Osteocyte (in vitro differentiated cells): ENCODE measurements at regions not wholly inside any gene's neighbourhood (a gene's known extent, or its start where the extent isn't known, plus 50 kb on each side); places are given as distances from the start of the nearest gene placed in this dataset.

Source experiments
- DNase-seq: peaks from one replicate; pipeline ENCODE4 v3.0.0; 2021; ENCODE audit warnings: mixed read lengths; ENCODE audit not compliant: unreplicated experiment; ENCODE audit errors: extremely low spot score
- H3K27ac Mint-ChIP-seq: one replicate; pipeline ENCODE4 v1.8.0; 2021; ENCODE audit warnings: mild to moderate bottlenecking, mixed read lengths; ENCODE audit not compliant: unreplicated experiment
- H3K27me3 Mint-ChIP-seq: one replicate; pipeline ENCODE4 v1.8.0; 2021; ENCODE audit warnings: mixed read lengths; ENCODE audit not compliant: unreplicated experiment
- H3K36me3 Mint-ChIP-seq: one replicate; pipeline ENCODE4 v1.8.0; 2021; ENCODE audit warnings: mixed read lengths; ENCODE audit not compliant: unreplicated experiment
- H3K4me1 Mint-ChIP-seq: one replicate; pipeline ENCODE4 v1.8.0; 2021; ENCODE audit warnings: mixed read lengths; ENCODE audit not compliant: unreplicated experiment
- H3K4me3 Mint-ChIP-seq: one replicate; pipeline ENCODE4 v1.8.0; 2021; ENCODE audit warnings: mild to moderate bottlenecking, moderate library complexity, mixed read lengths; ENCODE audit not compliant: unreplicated experiment
- H3K9me3 Mint-ChIP-seq: one replicate; pipeline ENCODE4 v1.8.0; 2021; ENCODE audit warnings: mixed read lengths; ENCODE audit not compliant: unreplicated experiment
- TF ChIP-seq, protein P1 (sequence below): fragments of 200-600 bp; sonication (generic); IDR thresholded peaks from 2 replicates; pipeline ENCODE4 v1.5.0; 2021; ENCODE audit warnings: antibody characterized with exemption, mild to moderate bottlenecking, moderate library complexity

DNA sequence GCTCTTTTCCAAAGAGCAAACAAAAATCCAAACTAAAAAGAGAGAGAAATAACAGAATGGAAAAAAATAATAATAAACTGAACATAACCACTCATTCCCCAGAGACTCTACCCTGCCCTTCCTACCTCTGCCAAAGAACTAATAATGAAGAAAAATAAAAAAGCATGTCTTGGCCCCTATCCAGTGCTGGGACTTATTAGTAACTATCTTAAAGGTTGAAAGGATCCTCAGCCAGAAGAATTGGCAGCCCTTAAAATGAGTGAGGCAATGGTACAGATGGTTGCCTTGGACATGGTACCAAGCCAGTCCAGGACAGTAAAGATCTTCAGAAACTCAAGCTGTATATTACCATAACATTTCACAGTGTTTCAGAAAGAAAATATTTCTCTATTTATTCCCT lies 279.3 kb downstream of the HACE1 start:
- H3K27me3 Mint-ChIP-seq = no peaks in the 10 kb centered on the region
- TF ChIP-seq, protein P1, sequence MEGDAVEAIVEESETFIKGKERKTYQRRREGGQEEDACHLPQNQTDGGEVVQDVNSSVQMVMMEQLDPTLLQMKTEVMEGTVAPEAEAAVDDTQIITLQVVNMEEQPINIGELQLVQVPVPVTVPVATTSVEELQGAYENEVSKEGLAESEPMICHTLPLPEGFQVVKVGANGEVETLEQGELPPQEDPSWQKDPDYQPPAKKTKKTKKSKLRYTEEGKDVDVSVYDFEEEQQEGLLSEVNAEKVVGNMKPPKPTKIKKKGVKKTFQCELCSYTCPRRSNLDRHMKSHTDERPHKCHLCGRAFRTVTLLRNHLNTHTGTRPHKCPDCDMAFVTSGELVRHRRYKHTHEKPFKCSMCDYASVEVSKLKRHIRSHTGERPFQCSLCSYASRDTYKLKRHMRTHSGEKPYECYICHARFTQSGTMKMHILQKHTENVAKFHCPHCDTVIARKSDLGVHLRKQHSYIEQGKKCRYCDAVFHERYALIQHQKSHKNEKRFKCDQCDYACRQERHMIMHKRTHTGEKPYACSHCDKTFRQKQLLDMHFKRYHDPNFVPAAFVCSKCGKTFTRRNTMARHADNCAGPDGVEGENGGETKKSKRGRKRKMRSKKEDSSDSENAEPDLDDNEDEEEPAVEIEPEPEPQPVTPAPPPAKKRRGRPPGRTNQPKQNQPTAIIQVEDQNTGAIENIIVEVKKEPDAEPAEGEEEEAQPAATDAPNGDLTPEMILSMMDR = no peak
- peak overlapping the region; percentile 39 for H3K27ac Mint-ChIP-seq
- H3K4me3 Mint-ChIP-seq = no peak overlapping the region
- H3K4me1 Mint-ChIP-seq = peaks cover 21% of the 10 kb centered on the region
- H3K36me3 Mint-ChIP-seq = peaks cover 2% of the 10 kb centered on the region
- no peak for DNase-seq
- peaks cover 6% of the 10 kb centered on the region for H3K9me3 Mint-ChIP-seq

DNA sequence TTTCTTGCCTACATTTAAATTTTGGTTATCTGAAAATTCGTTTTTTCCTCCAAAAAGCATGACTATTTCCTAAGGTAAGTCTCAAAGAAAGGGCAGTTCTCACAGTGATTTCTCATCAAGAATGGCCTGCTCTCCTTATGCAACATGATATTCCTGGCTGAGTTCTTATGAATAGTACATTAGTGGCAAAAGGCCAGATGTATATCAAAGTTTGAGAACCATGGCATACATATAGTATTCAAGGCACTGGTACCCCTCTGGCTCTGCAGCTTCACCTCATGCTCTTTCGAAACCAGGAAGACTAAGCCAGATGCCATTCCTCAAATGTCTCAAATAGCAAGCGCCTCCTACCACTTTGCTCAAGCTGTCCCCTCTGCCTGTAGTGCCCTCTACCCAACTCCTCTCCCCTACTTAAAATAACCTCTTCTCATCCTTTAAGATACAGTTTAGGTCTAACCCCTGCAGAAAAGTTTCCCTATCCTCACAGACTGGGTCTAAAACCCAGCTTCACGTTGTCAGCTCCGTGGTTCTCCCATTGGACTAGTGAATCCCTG lies 280.3 kb downstream of the HACE1 start:
- TF ChIP-seq, protein P1 = no peak
- H3K9me3 Mint-ChIP-seq = peaks cover 6% of the 10 kb centered on the region
- H3K4me3 Mint-ChIP-seq = no peak overlapping the region
- H3K27me3 Mint-ChIP-seq = no peaks in the 10 kb centered on the region
- H3K27ac Mint-ChIP-seq = peak overlapping the region; percentile 39
- no peak for DNase-seq
- H3K4me1 Mint-ChIP-seq = peaks cover 22% of the 10 kb centered on the region
- H3K36me3 Mint-ChIP-seq = no peaks in the 10 kb centered on the region

DNA sequence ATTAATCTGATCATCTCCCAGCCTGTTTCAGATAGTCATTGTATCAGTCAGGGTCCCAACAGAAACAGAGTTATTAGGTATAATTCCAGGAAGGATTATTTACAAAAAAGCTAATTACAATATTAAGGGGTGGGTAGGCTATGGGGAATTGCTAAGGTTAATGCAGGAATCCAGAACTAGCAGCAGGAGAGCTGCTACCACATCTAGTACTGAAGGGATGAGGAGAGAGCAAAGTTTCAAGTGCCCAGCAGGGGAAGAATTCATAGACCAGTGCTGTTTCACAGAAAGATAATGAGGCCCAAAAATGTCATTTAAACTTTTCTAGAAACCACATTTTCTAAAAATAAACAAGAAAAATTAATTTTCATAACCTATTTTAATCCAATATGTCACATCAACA lies 284.2 kb downstream of the HACE1 start:
- no peak overlapping the region for H3K4me3 Mint-ChIP-seq
- peaks cover 8% of the 10 kb centered on the region for H3K9me3 Mint-ChIP-seq
- DNase-seq = no peak
- no peak overlapping the region for H3K27ac Mint-ChIP-seq
- TF ChIP-seq, protein P1 = no peak
- peaks cover 17% of the 10 kb centered on the region for H3K4me1 Mint-ChIP-seq
- no peaks in the 10 kb centered on the region for H3K27me3 Mint-ChIP-seq
- H3K36me3 Mint-ChIP-seq = peaks cover 1% of the 10 kb centered on the region

DNA sequence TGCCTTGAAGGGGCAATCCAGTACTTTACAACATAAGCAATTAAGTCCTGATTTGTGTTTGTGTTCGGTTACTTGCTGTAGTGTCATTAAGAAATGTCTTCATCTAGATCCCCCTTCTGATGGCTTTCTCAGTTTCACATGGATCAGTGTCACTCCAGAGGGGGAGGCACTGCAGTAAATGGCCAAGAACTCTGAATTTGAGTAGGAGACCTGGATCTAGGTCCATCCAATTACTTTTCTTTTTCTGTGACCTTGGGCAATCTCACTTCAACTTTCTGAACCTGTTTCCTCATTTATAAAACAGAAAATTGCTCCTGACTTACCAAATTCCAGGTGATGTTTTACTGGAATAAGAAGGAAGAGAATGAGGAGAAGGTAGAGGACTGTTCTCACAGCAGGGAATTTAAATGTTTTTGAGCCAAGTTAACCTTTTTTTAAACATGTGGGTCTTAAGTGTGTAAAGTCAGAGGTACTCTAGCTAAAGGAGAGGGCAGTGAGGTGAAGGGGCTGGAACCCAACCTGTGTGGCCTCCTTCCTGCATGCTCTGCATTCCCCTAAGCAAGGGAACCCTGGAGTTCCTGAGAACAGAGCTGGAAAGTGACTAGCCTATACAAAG lies 285.5 kb downstream of the HACE1 start:
- no peak overlapping the region for H3K4me3 Mint-ChIP-seq
- peaks cover 1% of the 10 kb centered on the region for H3K36me3 Mint-ChIP-seq
- peaks cover 4% of the 10 kb centered on the region for H3K4me1 Mint-ChIP-seq
- no peaks in the 10 kb centered on the region for H3K27me3 Mint-ChIP-seq
- H3K27ac Mint-ChIP-seq = no peak overlapping the region
- no peak for DNase-seq
- TF ChIP-seq, protein P1 = no peak
- peaks cover 5% of the 10 kb centered on the region for H3K9me3 Mint-ChIP-seq

DNA sequence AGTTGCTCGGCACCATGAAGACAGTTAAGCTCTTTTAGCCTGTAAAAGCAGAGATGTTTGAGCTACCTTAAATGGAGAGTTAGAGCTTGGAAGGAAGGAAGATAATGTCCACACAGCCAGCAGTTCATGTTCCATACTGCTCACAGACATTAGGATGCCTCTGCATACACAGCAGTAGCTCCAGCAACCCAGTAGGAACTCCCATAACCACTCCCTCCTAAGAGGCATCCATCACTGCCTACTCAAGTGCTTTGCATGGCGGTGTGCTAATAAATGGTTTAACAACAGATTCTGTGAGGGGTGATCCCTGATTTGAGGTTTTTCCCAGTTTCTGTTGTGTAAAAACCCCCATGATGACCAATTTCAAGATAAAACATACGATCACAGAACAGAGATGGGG lies 286.4 kb downstream of the HACE1 start:
- peaks cover 7% of the 10 kb centered on the region for H3K9me3 Mint-ChIP-seq
- peaks cover 3% of the 10 kb centered on the region for H3K4me1 Mint-ChIP-seq
- DNase-seq = no peak
- H3K36me3 Mint-ChIP-seq = peaks cover 1% of the 10 kb centered on the region
- H3K27ac Mint-ChIP-seq = no peak overlapping the region
- TF ChIP-seq, protein P1 = no peak
- no peak overlapping the region for H3K4me3 Mint-ChIP-seq
- no peaks in the 10 kb centered on the region for H3K27me3 Mint-ChIP-seq
